H1 (cell line): ENCODE measurements at regions not wholly inside any gene's neighbourhood (a gene's known extent, or its start where the extent isn't known, plus 50 kb on each side); places are given as distances from the start of the nearest gene placed in this dataset.

Experiments used
- CTCF ChIA-PET: fragments of 300-600 bp; sonication (Branson Sonifier 250); formaldehyde crosslinking; loops from one replicate; lab custom pipeline; 2021; ENCODE audit not compliant: partially characterized antibody; lab: Charles Lee
- POLR2A ChIA-PET: fragments of 300-600 bp; sonication (Branson Sonifier 250); formaldehyde crosslinking; loops from one replicate; lab custom pipeline; 2021; ENCODE audit warnings: inconsistent platforms; ENCODE audit not compliant: partially characterized antibody; lab: Charles Lee
- DNase-seq, 2 experiments: peaks; one replicate each; pipeline versions ENCODE4 v3.0.0 to v3.0.0-alpha.2; 2010 to 2022; ENCODE audit warnings: low spot score in 2 of 2, low read depth in 1 of 2, mixed read lengths in 1 of 2
- FAIRE-seq: peaks from 2 replicates; lab custom pipeline; 2011; peaks lifted over from hg19 to GRCh38; lab: Jason Lieb, UNC
- H2AFZ ChIP-seq: 2 replicates; pipeline ENCODE4 v1.8.1; 2012; ENCODE audit warnings: low read length, inconsistent platforms
- H2AK5ac ChIP-seq: 2 replicates; pipeline ENCODE4 v1.6.1; 2013; ENCODE audit warnings: low read depth, low read length
- H2BK120ac ChIP-seq: replicated peaks from 2 replicates; pipeline ENCODE3; 2013; ENCODE audit warnings: low read depth, low read length, inconsistent platforms
- H2BK12ac ChIP-seq: 2 replicates; pipeline ENCODE4 v1.6.1; 2013; ENCODE audit warnings: low read depth, low read length
- H2BK15ac ChIP-seq: 2 replicates; pipeline ENCODE4 v1.6.1; 2013; ENCODE audit warnings: low read length
- H2BK20ac ChIP-seq: 2 replicates; pipeline ENCODE4 v1.6.1; 2013; ENCODE audit warnings: low read length
- H2BK5ac ChIP-seq: 2 replicates; pipeline ENCODE4 v1.6.1; 2013; ENCODE audit warnings: low read depth, low read length
- H3K14ac ChIP-seq: 2 replicates; pipeline ENCODE4 v1.6.1; 2013; ENCODE audit warnings: inconsistent platforms; ENCODE audit not compliant: insufficient read length
- H3K18ac ChIP-seq: 2 replicates; pipeline ENCODE4 v1.6.1; 2013; ENCODE audit warnings: low read length; ENCODE audit errors: extremely low read depth
- H3K23ac ChIP-seq: 2 replicates; pipeline ENCODE4 v1.6.1; 2013; ENCODE audit warnings: inconsistent platforms; ENCODE audit not compliant: insufficient read length
- H3K23me2 ChIP-seq: 2 replicates; pipeline ENCODE4 v1.6.1; 2013; ENCODE audit warnings: low read depth, low read length
- H3K27ac ChIP-seq: 2 replicates; pipeline ENCODE4 v1.6.1; 2011; ENCODE audit warnings: low read depth, low read length, inconsistent platforms
- H3K27me3 ChIP-seq, 4 experiments: replicated peaks in 1 of 4; 1 replicate in 1 of 4; 2 replicates in 3 of 4; pipeline versions ENCODE4 v1.6.1 to v1.8.1; 2011 to 2013; ENCODE audit warnings: low read length in 3 of 4, mild to moderate bottlenecking in 3 of 4, inconsistent platforms in 2 of 4, mixed read lengths in 2 of 4, moderate library complexity in 1 of 4; ENCODE audit not compliant: control insufficient read depth in 3 of 4, insufficient read depth in 3 of 4; ENCODE audit errors: extremely low read depth in 1 of 4
- H3K36me3 ChIP-seq, 4 experiments: 2 replicates each; pipeline versions ENCODE4 v1.6.1 to v1.8.1; 2011 to 2013; ENCODE audit warnings: mild to moderate bottlenecking in 4 of 4, low read length in 3 of 4, moderate library complexity in 2 of 4, control low read depth in 1 of 4, inconsistent platforms in 1 of 4; ENCODE audit not compliant: insufficient read depth in 4 of 4, control insufficient read depth in 2 of 4
- H3K4ac ChIP-seq: replicated peaks from 2 replicates; pipeline ENCODE3; 2013; ENCODE audit warnings: low read length, low read depth, mixed read lengths, inconsistent platforms; ENCODE audit not compliant: insufficient read length
- H3K4me1 ChIP-seq, 4 experiments: replicated peaks in 1 of 4; 1 replicate in 1 of 4; 2 replicates in 3 of 4; pipeline versions ENCODE4 v1.6.1 to v1.8.1; 2011 to 2013; ENCODE audit warnings: low read length in 3 of 4, inconsistent platforms in 2 of 4, mixed read lengths in 1 of 4; ENCODE audit not compliant: insufficient read depth in 4 of 4, control insufficient read depth in 3 of 4
- H3K4me2 ChIP-seq, 2 experiments: 2 replicates each; pipeline versions ENCODE4 v1.6.1 to v1.8.1; 2011 to 2013; ENCODE audit warnings: low read depth in 2 of 2, low read length in 2 of 2, control low read depth in 1 of 2, inconsistent platforms in 1 of 2, mild to moderate bottlenecking in 1 of 2; ENCODE audit not compliant: insufficient read depth in 1 of 2
- H3K4me3 ChIP-seq, 4 experiments: fragments of 200-600, 300-600 bp in 1 of 4; sonication (generic), shearing (Covaris generic), sonication (Bioruptor Twin) in 1 of 4; 2 replicates each; pipeline versions ENCODE4 v1.5.1 to v1.8.1; 2011 to 2016; ENCODE audit warnings: low read length in 4 of 4, low read depth in 3 of 4, control low read depth in 2 of 4, inconsistent platforms in 2 of 4, mild to moderate bottlenecking in 2 of 4, mixed read lengths in 1 of 4, moderate library complexity in 1 of 4; ENCODE audit not compliant: insufficient read depth in 2 of 4; ENCODE audit errors: extremely low read depth in 1 of 4
- H3K56ac ChIP-seq: replicated peaks from 2 replicates; pipeline ENCODE3; 2013; ENCODE audit warnings: low read depth, mild to moderate bottlenecking, mixed read lengths, low read length, inconsistent platforms; ENCODE audit not compliant: insufficient read length
- H3K79me1 ChIP-seq: 2 replicates; pipeline ENCODE4 v1.6.1; 2013; ENCODE audit warnings: low read depth, low read length, control low read depth
- H3K79me2 ChIP-seq, 2 experiments: 2 replicates each; pipeline versions ENCODE4 v1.6.1 to v1.8.1; 2012 to 2013; ENCODE audit warnings: low read length in 2 of 2, mild to moderate bottlenecking in 2 of 2, inconsistent platforms in 1 of 2; ENCODE audit not compliant: insufficient read depth in 2 of 2, control insufficient read depth in 1 of 2
- H3K9ac ChIP-seq, 4 experiments: replicated peaks in 1 of 4; 1 replicate in 1 of 4; 2 replicates in 3 of 4; pipeline versions ENCODE4 v1.6.1 to v1.8.1; 2011 to 2013; ENCODE audit warnings: low read depth in 3 of 4, low read length in 3 of 4, control low read depth in 2 of 4, mild to moderate bottlenecking in 2 of 4, moderate library complexity in 2 of 4, inconsistent platforms in 1 of 4; ENCODE audit errors: extremely low read depth in 1 of 4
- H3K9me3 ChIP-seq, 2 experiments: 2 replicates each; pipeline versions ENCODE4 v1.6.1 to v1.8.1; 2012 to 2013; ENCODE audit warnings: mild to moderate bottlenecking in 2 of 2, moderate library complexity in 2 of 2, control low read depth in 1 of 2, inconsistent platforms in 1 of 2, low read depth in 1 of 2, low read length in 1 of 2, mixed read lengths in 1 of 2; ENCODE audit not compliant: insufficient read depth in 2 of 2
- H4K20me1 ChIP-seq, 2 experiments: replicated peaks in 1 of 2; 2 replicates each; pipeline versions ENCODE3 to v1.8.1; 2011 to 2013; ENCODE audit warnings: inconsistent platforms in 2 of 2, low read length in 2 of 2, mild to moderate bottlenecking in 1 of 2; ENCODE audit not compliant: insufficient read depth in 2 of 2, control insufficient read depth in 1 of 2
- H4K5ac ChIP-seq: 2 replicates; pipeline ENCODE4 v1.6.1; 2013; ENCODE audit warnings: low read length, low read depth, mixed read lengths, inconsistent platforms; ENCODE audit not compliant: insufficient read length
- H4K8ac ChIP-seq: 2 replicates; pipeline ENCODE4 v1.8.0; 2013; ENCODE audit warnings: mild to moderate bottlenecking, moderate library complexity, low read length, inconsistent platforms; ENCODE audit not compliant: insufficient read depth; ENCODE audit errors: extremely low read depth
- H4K91ac ChIP-seq: replicated peaks from 2 replicates; pipeline ENCODE3; 2013; ENCODE audit warnings: low read length, mixed read lengths, inconsistent platforms; ENCODE audit not compliant: insufficient read length
- GTF2F1 ChIP-seq: IDR thresholded peaks from 2 replicates; pipeline ENCODE4 v1.6.1; 2012; ENCODE audit warnings: low read depth, low read length, improper control_type of control experiment, borderline replicate concordance
- WGBS, 2 experiments: shearing (Covaris generic) in 1 of 2; methylation state at CpG; one replicate each; pipeline versions ENCODE4 v1.1.6 to v1.1.7; 2013 to 2015; ENCODE audit warnings: low lambda C conversion rate in 2 of 2, mixed read lengths in 2 of 2, inconsistent platforms in 1 of 2, low coverage in 1 of 2, missing lambda C conversion rate in 1 of 2; ENCODE audit not compliant: insufficient replicate concordance in 2 of 2, insufficient coverage in 1 of 2, insufficient read length in 1 of 2; ENCODE audit errors: extremely low coverage in 1 of 2, missing lambda C conversion rate in 1 of 2; 5-methylcytosine and 5-hydroxymethylcytosine counted together

DNA sequence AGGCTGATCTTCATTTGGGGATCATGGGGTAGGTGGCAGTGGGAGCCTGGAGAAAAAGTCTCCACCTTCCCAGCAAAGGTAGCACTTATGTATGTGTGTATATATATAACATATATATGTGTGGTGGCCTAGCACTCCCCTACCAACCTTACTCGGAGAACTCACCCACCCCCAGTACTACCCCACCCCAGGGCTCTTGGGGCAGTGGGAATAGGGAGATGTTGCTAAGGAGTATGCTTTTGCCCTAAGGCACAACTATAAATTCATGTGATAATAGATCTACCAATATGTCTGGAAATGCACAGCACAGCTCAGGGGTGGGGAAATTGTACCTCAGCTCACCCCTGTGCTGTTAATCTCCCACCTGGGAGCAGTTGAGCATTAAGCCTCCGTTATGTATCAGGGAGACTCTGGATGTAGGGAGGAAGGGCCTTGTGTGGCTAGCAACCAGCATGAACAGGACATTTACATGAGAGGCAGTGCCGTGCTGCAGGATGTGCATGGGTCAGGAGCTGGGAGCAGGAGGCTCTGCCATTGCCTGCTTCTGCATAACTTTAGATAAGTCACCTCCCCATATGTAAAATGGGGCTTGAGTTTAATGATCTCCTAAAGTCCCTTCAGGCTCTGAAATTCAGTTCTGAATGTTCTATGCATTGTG lies 57.3 kb downstream of the C11orf91 start:
- no peak for FAIRE-seq
- H2AK5ac ChIP-seq: no peak overlapping the region; the same call in 1 of the 2 replicates
- H3K23ac ChIP-seq: no peak overlapping the region
- no peaks in the 10 kb centered on the region for H3K79me2 ChIP-seq
- no peak overlapping the region for H3K4me3 ChIP-seq
- H2BK20ac ChIP-seq: no peak overlapping the region
- no peak overlapping the region for H4K8ac ChIP-seq
- H3K56ac ChIP-seq: no peak overlapping the region
- no peaks in the 10 kb centered on the region for H3K79me1 ChIP-seq
- H3K9me3 ChIP-seq: no peaks in the 10 kb centered on the region; a peak in 1 of 4 replicates
- H3K4ac ChIP-seq: no peak overlapping the region
- no peak for DNase-seq
- POLR2A ChIA-PET: no interaction called here
- H3K27ac ChIP-seq: no peak overlapping the region
- TF ChIP-seq GTF2F1: no peak
- no peak overlapping the region for H2BK12ac ChIP-seq
- no peak overlapping the region for H3K4me2 ChIP-seq
- no peak overlapping the region for H3K9ac ChIP-seq
- CTCF ChIA-PET: no interaction called here
- H2AFZ ChIP-seq: 0 out of 2 replicates have a peak overlapping the region, but pooled peaks have one; percentile 29
- no peak overlapping the region for H2BK120ac ChIP-seq
- H3K14ac ChIP-seq: no peak overlapping the region
- H3K18ac ChIP-seq: no peak overlapping the region
- H4K5ac ChIP-seq: no peak overlapping the region
- no peaks in the 10 kb centered on the region for H4K20me1 ChIP-seq
- peaks cover 0 to 1% (median 0%) of the 10 kb centered on the region in 4 experiments; a peak in 1 of 7 replicates for H3K27me3 ChIP-seq
- WGBS, 2 experiments: 78% methylated on average over 3 of the region's 3 CpGs; no CpG with 5 or more reads in 1 of the 2 experiments
- no peak overlapping the region for H4K91ac ChIP-seq
- 0 out of 7 replicates have a peak, but pooled peaks cover 0 to 3% (median 0%) of the 10 kb centered on the region in 4 experiments for H3K4me1 ChIP-seq
- H2BK5ac ChIP-seq: no peak overlapping the region
- H3K36me3 ChIP-seq: no peaks in the 10 kb centered on the region
- no peaks in the 10 kb centered on the region for H3K23me2 ChIP-seq
- H2BK15ac ChIP-seq: no peak overlapping the region
